Neuronal stem cell (in vitro differentiated cells): ENCODE measurements at regions not wholly inside any gene's neighbourhood (a gene's known extent, or its start where the extent isn't known, plus 50 kb on each side); places are given as distances from the start of the nearest gene placed in this dataset.

Experiments used
- DNase-seq: peaks from one replicate; pipeline ENCODE4 v3.0.0-alpha.2; 2013; ENCODE audit warnings: low spot score
- H2AFZ ChIP-seq: one replicate; pipeline ENCODE4 v1.6.1; 2013; ENCODE audit warnings: mild to moderate bottlenecking, low read length, inconsistent platforms
- H2AK5ac ChIP-seq: 2 replicates; pipeline ENCODE4 v1.6.1; 2013; ENCODE audit warnings: low read depth, mild to moderate bottlenecking, inconsistent platforms, low read length, moderate library complexity, mixed read lengths
- H2BK120ac ChIP-seq: 2 replicates; pipeline ENCODE4 v1.6.1; 2013; ENCODE audit warnings: low read depth, mild to moderate bottlenecking, inconsistent platforms, low read length, moderate library complexity, mixed read lengths
- H2BK12ac ChIP-seq: one replicate; pipeline ENCODE4 v1.6.1; 2013; ENCODE audit warnings: low read length, inconsistent platforms
- H2BK15ac ChIP-seq: 2 replicates; pipeline ENCODE4 v1.6.1; 2013; ENCODE audit warnings: mild to moderate bottlenecking, low read length, inconsistent platforms, mixed read lengths
- H2BK5ac ChIP-seq: one replicate; pipeline ENCODE4 v1.6.1; 2013; ENCODE audit warnings: inconsistent platforms, mild to moderate bottlenecking, low read length, moderate library complexity
- H3K14ac ChIP-seq: one replicate; pipeline ENCODE4 v1.6.1; 2013; ENCODE audit warnings: low read length, inconsistent platforms
- H3K18ac ChIP-seq: 2 replicates; pipeline ENCODE4 v1.6.1; 2013; ENCODE audit warnings: low read length, inconsistent platforms
- H3K23ac ChIP-seq: 2 replicates; pipeline ENCODE4 v1.6.1; 2013; ENCODE audit warnings: low read depth, mild to moderate bottlenecking, mixed read lengths, low read length, inconsistent platforms; ENCODE audit not compliant: poor library complexity
- H3K27ac ChIP-seq: replicated peaks from 3 replicates; pipeline ENCODE4 v1.5.1; 2013; ENCODE audit warnings: low read length, inconsistent platforms
- H3K27me3 ChIP-seq, 3 experiments: 2 replicates each; pipeline ENCODE4 v1.6.1; 2013; ENCODE audit warnings: low read length in 3 of 3, mild to moderate bottlenecking in 2 of 3, inconsistent platforms in 1 of 3, low read depth in 1 of 3, mixed read lengths in 1 of 3, moderate library complexity in 1 of 3; ENCODE audit not compliant: control insufficient read depth in 3 of 3, insufficient read depth in 3 of 3
- H3K36me3 ChIP-seq, 2 donors: replicated peaks in 1 of 2; 2 replicates each; pipeline ENCODE4 v1.6.1; 2013; ENCODE audit warnings: low read length in 2 of 2; ENCODE audit not compliant: control insufficient read depth in 2 of 2, insufficient read depth in 2 of 2
- H3K4ac ChIP-seq: 2 replicates; pipeline ENCODE4 v1.6.1; 2013; ENCODE audit warnings: inconsistent platforms, mild to moderate bottlenecking, low read length, moderate library complexity
- H3K4me1 ChIP-seq, 2 donors: 1 replicate in 1 of 2; 2 replicates in 1 of 2; pipeline ENCODE4 v1.6.1; 2013; ENCODE audit warnings: low read length in 2 of 2, low read depth in 1 of 2; ENCODE audit not compliant: control insufficient read depth in 2 of 2, insufficient read depth in 1 of 2
- H3K4me2 ChIP-seq: one replicate; pipeline ENCODE4 v1.6.1; 2013; ENCODE audit warnings: mild to moderate bottlenecking, low read length, inconsistent platforms; ENCODE audit not compliant: insufficient read depth, poor library complexity, severe bottlenecking
- H3K4me3 ChIP-seq, 2 donors: 2 replicates each; pipeline ENCODE4 v1.5.1; 2013; ENCODE audit warnings: low read length in 2 of 2, mild to moderate bottlenecking in 2 of 2, inconsistent platforms in 1 of 2, moderate library complexity in 1 of 2
- H3K79me1 ChIP-seq: one replicate; pipeline ENCODE4 v1.6.1; 2013; ENCODE audit warnings: low read depth, mild to moderate bottlenecking, inconsistent platforms, low read length, moderate library complexity
- H3K9ac ChIP-seq: one replicate; pipeline ENCODE4 v1.6.1; 2013; ENCODE audit warnings: mild to moderate bottlenecking, low read depth, low read length, inconsistent platforms; ENCODE audit not compliant: poor library complexity
- H3K9me3 ChIP-seq, 2 donors: replicated peaks in 1 of 2; 2 replicates each; pipeline versions ENCODE3 to v1.6.1; 2013; ENCODE audit warnings: low read length in 2 of 2, mild to moderate bottlenecking in 2 of 2, inconsistent platforms in 1 of 2, low read depth in 1 of 2, mixed read lengths in 1 of 2, moderate library complexity in 1 of 2; ENCODE audit not compliant: control insufficient read depth in 2 of 2, insufficient read depth in 1 of 2
- H4K8ac ChIP-seq: one replicate; pipeline ENCODE4 v1.6.1; 2013; ENCODE audit warnings: low read depth, mild to moderate bottlenecking, inconsistent platforms, low read length, moderate library complexity
- H4K91ac ChIP-seq: one replicate; pipeline ENCODE4 v1.6.1; 2013; ENCODE audit warnings: low read length, low read depth, mild to moderate bottlenecking, inconsistent platforms; ENCODE audit not compliant: poor library complexity
- WGBS, 2 donors: extraction: QIAGEN DNeasy Blood & Tissue Kit; methylation state at CpG; one replicate each; pipeline ENCODE4 v1.1.7; 2013; ENCODE audit warnings: missing lambda C conversion rate in 2 of 2, mixed read lengths in 1 of 2; ENCODE audit not compliant: insufficient read length in 2 of 2, insufficient replicate concordance in 1 of 2; ENCODE audit errors: extremely low coverage in 2 of 2; 5-methylcytosine and 5-hydroxymethylcytosine counted together

DNA sequence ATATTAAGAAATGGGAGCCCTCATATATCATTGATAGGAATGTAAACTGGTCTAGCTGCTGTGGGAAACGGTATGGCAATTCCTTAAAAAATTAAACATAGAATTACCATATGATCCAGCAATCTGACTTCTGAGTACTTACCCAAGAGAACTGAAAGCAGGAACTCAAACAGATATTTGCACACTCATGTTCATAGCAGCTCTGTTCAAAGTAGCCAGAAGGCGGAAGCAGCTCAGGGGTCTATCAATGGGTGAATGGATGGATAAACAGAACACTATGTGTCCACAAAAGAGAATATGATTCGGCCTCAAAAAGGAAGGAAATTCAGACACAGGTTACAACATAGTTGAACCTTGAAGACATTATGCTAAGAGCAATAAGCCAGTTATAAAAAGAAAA is 135.7 kb upstream of the NDUFV2 start:
- Histone ChIP-seq H3K36me3 (no peaks in the 10 kb centered on the region), H3K4me3 (no peak overlapping the region), H2BK15ac (no peak overlapping the region), H4K91ac (no peak overlapping the region), H3K79me1 (no peaks in the 10 kb centered on the region), H2BK12ac (no peak overlapping the region), H3K9ac (no peak overlapping the region), H2AFZ (no peak overlapping the region), H3K18ac (no peak overlapping the region), H3K4me2 (no peak overlapping the region), H2AK5ac (no peak overlapping the region), H3K4ac (no peak overlapping the region), H4K8ac (no peak overlapping the region), H3K27me3 (peaks cover 0 to 6% (median 0%) of the 10 kb centered on the region in 3 experiments), H3K27ac (no peak overlapping the region), H2BK120ac (no peak overlapping the region), H3K14ac (no peak overlapping the region), H3K23ac (no peak overlapping the region), H2BK5ac (no peak overlapping the region), H3K9me3 (peaks cover 3 to 8% of the 10 kb centered on the region in 2 donors), H3K4me1 (no peaks in the 10 kb centered on the region)
- DNase-seq, result no peak
- no CpG with 5 or more reads among the region's 3 CpGs for WGBS, 2 donors

DNA sequence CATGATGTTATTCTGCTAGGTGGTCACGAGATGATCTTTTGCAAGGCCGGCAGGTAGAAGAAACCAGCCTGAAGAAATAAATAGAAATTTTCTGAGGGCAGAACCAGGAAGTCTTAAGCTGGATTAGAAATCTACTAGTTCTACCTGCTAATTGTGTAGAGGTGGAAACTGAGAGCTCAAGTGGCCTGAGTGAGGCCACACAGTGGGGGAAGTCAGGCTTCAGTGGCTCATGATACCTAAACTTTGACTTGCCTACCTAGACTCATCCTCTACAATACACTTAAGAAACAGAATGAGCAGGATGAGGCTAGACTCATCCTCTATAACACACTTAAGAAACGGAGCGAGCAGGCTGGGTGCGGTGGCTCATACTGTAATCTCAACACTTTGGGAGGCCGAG is 134.9 kb upstream of the NDUFV2 start:
- Histone ChIP-seq H3K27ac (no peak overlapping the region), H3K4ac (no peak overlapping the region), H2BK5ac (no peak overlapping the region), H3K36me3 (no peaks in the 10 kb centered on the region), H3K9me3 (peaks cover 3 to 11% of the 10 kb centered on the region in 2 donors), H3K18ac (no peak overlapping the region), H2BK12ac (no peak overlapping the region), H3K9ac (no peak overlapping the region), H3K4me3 (no peak overlapping the region), H3K27me3 (peaks cover 0 to 10% (median 0%) of the 10 kb centered on the region in 3 experiments), H3K14ac (no peak overlapping the region), H4K8ac (no peak overlapping the region), H2BK120ac (no peak overlapping the region), H3K23ac (no peak overlapping the region), H3K4me1 (no peaks in the 10 kb centered on the region), H2BK15ac (no peak overlapping the region), H3K79me1 (no peaks in the 10 kb centered on the region), H3K4me2 (no peak overlapping the region), H2AFZ (no peak overlapping the region), H4K91ac (no peak overlapping the region), H2AK5ac (no peak overlapping the region)
- no CpG with 5 or more reads among the region's 6 CpGs for WGBS, 2 donors
- no peak for DNase-seq

DNA sequence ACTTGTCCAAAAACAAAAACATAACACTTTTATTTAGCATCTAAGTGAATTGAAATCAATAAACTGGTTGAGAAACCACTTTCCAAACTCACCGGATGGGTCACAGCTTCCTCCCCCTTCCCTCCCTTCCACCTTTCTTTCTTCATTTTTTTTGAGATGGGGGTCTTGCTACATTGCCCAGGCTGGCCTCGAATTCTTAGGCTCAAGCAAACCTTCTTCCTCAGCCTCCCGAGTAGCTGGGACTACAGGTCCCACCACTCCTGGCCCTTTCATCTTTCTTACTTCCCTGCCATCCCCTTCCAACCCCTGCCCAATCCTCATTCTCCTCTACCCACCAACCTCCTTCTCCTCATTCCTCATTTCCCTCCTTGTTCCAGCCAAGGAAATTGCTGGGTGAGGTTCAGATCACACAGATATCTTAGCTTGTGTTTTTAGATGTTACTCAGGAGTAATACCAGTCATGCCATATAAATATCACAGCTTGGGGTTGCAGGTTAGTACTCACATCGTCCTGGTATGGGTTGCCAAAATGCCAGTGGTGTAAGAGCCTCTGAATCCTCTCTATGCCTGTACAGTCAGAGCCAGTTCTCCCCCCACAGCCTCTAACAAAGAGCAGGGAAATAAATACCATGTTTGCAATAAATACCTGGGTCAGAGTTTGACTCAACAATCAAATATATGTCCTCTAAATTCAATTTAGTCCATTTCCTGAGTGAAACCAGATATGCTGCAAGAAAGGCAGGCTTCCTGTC is 132.7 kb upstream of the NDUFV2 start:
- H3K4ac ChIP-seq, result no peak overlapping the region
- peaks cover 0 to 10% (median 0%) of the 10 kb centered on the region in 3 experiments for H3K27me3 ChIP-seq
- no peak overlapping the region for H3K18ac ChIP-seq
- H3K9me3 ChIP-seq, result peaks cover 7 to 11% of the 10 kb centered on the region in 2 donors
- no CpG with 5 or more reads among the region's 4 CpGs for WGBS, 2 donors
- no peak overlapping the region for H2AK5ac ChIP-seq
- no peak overlapping the region for H2BK5ac ChIP-seq
- H3K23ac ChIP-seq, result no peak overlapping the region
- no peak overlapping the region for H3K14ac ChIP-seq
- H2AFZ ChIP-seq, result no peak overlapping the region
- H3K36me3 ChIP-seq, result no peaks in the 10 kb centered on the region
- no peaks in the 10 kb centered on the region for H3K79me1 ChIP-seq
- no peak overlapping the region for H2BK120ac ChIP-seq
- DNase-seq, result no peak
- no peak overlapping the region for H3K4me3 ChIP-seq
- no peak overlapping the region for H2BK15ac ChIP-seq
- H4K8ac ChIP-seq, result no peak overlapping the region
- H3K27ac ChIP-seq, result no peak overlapping the region
- H3K9ac ChIP-seq, result no peak overlapping the region
- no peak overlapping the region for H3K4me2 ChIP-seq
- H3K4me1 ChIP-seq, result no peaks in the 10 kb centered on the region
- no peak overlapping the region for H4K91ac ChIP-seq
- no peak overlapping the region for H2BK12ac ChIP-seq

DNA sequence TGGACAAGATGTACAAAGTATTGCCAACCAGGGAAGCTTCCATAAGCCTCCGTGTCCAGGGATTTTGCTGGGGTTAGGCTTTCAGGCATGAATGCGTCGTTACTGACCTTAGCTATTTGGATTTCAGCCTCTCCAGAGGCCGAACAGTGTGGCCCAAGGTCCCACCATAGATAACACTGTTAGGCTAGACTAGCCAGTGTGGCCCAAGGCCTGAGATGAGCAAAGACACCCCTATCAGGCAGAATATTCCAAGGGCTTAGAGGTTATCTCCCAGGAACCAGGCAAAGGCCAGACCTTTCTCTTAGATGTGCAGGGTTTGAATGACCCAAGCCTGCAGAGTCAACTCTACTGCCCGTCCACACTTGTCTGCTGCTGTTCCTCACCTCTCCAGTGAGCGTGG is 131.7 kb upstream of the NDUFV2 start:
- peak overlapping the region; percentile 53 for H3K9ac ChIP-seq
- H2BK120ac ChIP-seq, result no peak overlapping the region
- H3K23ac ChIP-seq, result no peak overlapping the region
- H2AFZ ChIP-seq, result peak overlapping the region; percentile 39
- no peaks in the 10 kb centered on the region for H3K36me3 ChIP-seq
- peaks cover 7 to 11% of the 10 kb centered on the region in 2 donors for H3K9me3 ChIP-seq
- peaks cover 0 to 10% (median 0%) of the 10 kb centered on the region in 3 experiments for H3K27me3 ChIP-seq
- H4K8ac ChIP-seq, result no peak overlapping the region
- H2BK5ac ChIP-seq, result no peak overlapping the region
- H3K27ac ChIP-seq, result no peak overlapping the region
- H3K4me3 ChIP-seq, result no peak overlapping the region
- DNase-seq, result no peak
- H2BK15ac ChIP-seq, result no peak overlapping the region
- no peak overlapping the region for H2BK12ac ChIP-seq
- H2AK5ac ChIP-seq, result no peak overlapping the region
- H4K91ac ChIP-seq, result no peak overlapping the region
- no CpG with 5 or more reads among the region's 6 CpGs for WGBS, 2 donors
- no peak overlapping the region for H3K4me2 ChIP-seq
- H3K79me1 ChIP-seq, result no peaks in the 10 kb centered on the region
- H3K4me1 ChIP-seq, result no peaks in the 10 kb centered on the region
- H3K14ac ChIP-seq, result no peak overlapping the region
- no peak overlapping the region for H3K4ac ChIP-seq
- no peak overlapping the region for H3K18ac ChIP-seq
